ENCODE measurements at regions not wholly inside any gene's neighbourhood (a gene's known extent, or its start where the extent isn't known, plus 50 kb on each side); places are given as distances from the start of the nearest gene placed in this dataset.

DNA sequence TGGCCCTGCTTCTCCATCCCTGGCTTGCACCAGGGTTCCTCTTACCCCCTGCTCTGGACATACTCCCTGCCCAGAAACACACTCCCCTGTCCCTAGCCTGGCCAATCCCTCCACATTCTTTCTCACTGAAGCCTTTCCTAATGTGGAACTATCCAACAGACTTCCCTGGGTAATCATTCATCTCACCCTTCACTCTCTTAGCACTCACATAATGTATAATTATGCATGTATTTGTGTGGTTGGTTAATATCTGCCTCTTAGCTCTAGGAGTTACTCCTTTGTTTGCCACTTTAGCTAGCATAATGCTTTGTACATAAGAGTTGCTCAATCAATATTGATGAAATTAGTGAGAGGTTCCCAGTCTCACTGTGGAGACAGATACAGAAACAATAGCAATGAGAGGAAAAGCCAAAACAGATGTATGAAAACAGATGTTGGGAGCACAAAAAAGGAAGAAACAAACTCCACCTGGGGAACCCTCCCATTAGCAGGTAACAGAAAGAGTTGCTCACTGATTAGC, 76.9 kb upstream of the WARS2 start:
- Histone ChIP-seq H3K27me3 (ENCODE audit: insufficient read depth, low read depth) (no peaks in the 10 kb centered on the region), H2AFZ (no peak overlapping the region), H3K27ac (no peak overlapping the region), H3K4me3 (no peak overlapping the region), H3K9me2 (ENCODE audit: insufficient read depth) (no peaks in the 10 kb centered on the region), H3K9me3 (ENCODE audit: insufficient read depth, low read depth) (no peaks in the 10 kb centered on the region), H4K20me1 (ENCODE audit: insufficient read depth) (no peaks in the 10 kb centered on the region), H3K4me1 (replicated peaks; ENCODE audit: insufficient read depth) (no peaks in the 10 kb centered on the region), H3K36me3 (ENCODE audit: low read depth) (no peaks in the 10 kb centered on the region), H3K79me2 (ENCODE audit: low read depth) (no peaks in the 10 kb centered on the region), H3F3A (ENCODE audit: insufficient read depth, low read depth) (no peaks in the 10 kb centered on the region), H3K4me2 (no peak overlapping the region)
- no TSS peak for BruUV-seq (replicated peaks)
- TF ChIP-seq, protein P1, sequence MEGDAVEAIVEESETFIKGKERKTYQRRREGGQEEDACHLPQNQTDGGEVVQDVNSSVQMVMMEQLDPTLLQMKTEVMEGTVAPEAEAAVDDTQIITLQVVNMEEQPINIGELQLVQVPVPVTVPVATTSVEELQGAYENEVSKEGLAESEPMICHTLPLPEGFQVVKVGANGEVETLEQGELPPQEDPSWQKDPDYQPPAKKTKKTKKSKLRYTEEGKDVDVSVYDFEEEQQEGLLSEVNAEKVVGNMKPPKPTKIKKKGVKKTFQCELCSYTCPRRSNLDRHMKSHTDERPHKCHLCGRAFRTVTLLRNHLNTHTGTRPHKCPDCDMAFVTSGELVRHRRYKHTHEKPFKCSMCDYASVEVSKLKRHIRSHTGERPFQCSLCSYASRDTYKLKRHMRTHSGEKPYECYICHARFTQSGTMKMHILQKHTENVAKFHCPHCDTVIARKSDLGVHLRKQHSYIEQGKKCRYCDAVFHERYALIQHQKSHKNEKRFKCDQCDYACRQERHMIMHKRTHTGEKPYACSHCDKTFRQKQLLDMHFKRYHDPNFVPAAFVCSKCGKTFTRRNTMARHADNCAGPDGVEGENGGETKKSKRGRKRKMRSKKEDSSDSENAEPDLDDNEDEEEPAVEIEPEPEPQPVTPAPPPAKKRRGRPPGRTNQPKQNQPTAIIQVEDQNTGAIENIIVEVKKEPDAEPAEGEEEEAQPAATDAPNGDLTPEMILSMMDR (conservative IDR thresholded peaks at IDR 0.05): no peak
- TF ChIP-seq EZH2 (IDR thresholded peaks at IDR 0.05; ENCODE audit: low read depth): no peak
- CTCF ChIA-PET: no interaction called here
- POLR2A ChIA-PET (ENCODE audit: unreplicated experiment): no interaction called here
- intact Hi-C loops (cut with micrococcal nuclease; ENCODE audit: unreplicated experiment): no loop called here
- DNase-seq: no peak

DNA sequence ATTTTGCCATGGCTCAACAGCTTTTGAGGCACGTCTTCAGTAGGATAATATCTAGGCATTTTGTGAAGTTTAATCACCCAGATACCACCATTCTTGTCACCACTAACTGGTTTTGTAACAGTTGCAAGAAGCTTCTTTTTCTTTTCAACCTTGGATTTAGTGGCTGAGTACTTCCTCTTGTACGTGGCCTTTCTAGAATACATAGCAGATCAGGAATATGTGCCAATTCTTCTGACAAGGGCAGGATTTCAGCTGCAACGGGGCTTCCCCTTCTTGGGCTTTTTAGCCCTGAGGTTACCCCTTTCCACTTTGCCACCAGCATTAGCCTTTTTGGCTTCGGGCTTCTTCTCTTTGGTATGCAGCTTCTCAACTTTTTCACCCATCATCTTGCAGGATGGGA, 79.3 kb upstream of the WARS2 start:
- ChIA-PET POLR2A (ENCODE audit: unreplicated experiment) (no interaction called here), CTCF (no interaction called here)
- intact Hi-C loops (cut with micrococcal nuclease; ENCODE audit: unreplicated experiment): no loop called here
- H2AFZ ChIP-seq: no peak overlapping the region
- H3K27me3 ChIP-seq (ENCODE audit: insufficient read depth, low read depth): no peaks in the 10 kb centered on the region
- no peaks in the 10 kb centered on the region for H3F3A ChIP-seq (ENCODE audit: insufficient read depth, low read depth)
- no peak overlapping the region for H3K27ac ChIP-seq
- H3K9me2 ChIP-seq (ENCODE audit: insufficient read depth): no peaks in the 10 kb centered on the region
- no peaks in the 10 kb centered on the region for H3K36me3 ChIP-seq (ENCODE audit: low read depth)
- DNase-seq: no peak
- no peaks in the 10 kb centered on the region for H3K4me1 ChIP-seq (replicated peaks; ENCODE audit: insufficient read depth)
- no peak overlapping the region for H3K4me3 ChIP-seq
- H3K4me2 ChIP-seq: no peak overlapping the region
- BruUV-seq (replicated peaks): no TSS peak
- H4K20me1 ChIP-seq (ENCODE audit: insufficient read depth): no peaks in the 10 kb centered on the region
- no peaks in the 10 kb centered on the region for H3K9me3 ChIP-seq (ENCODE audit: insufficient read depth, low read depth)
- H3K79me2 ChIP-seq (ENCODE audit: low read depth): no peaks in the 10 kb centered on the region
- no peak for TF ChIP-seq EZH2 (IDR thresholded peaks at IDR 0.05; ENCODE audit: low read depth)
- TF ChIP-seq, protein P1 (conservative IDR thresholded peaks at IDR 0.05): no peak

DNA sequence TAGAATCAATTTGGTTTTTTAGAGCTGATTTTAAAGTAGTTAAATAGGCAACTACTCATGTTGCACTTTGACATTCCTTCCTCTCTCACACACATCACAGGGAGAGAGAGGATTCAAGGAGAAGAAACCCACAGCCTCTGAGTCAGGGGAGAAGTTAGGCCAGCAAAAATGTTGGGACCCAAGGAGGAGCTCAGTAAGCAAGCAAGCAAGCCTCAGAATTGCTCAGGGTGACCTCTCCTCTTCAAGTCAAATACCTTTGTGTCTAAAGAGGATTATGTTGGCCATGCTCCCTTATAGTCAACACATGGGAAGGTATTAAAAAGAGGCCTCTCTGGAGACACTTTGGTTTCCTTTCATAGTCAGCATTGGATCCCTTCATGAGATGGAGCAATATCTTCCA, 80.5 kb upstream of the WARS2 start:
- no peak overlapping the region for H3K4me3 ChIP-seq
- no peak for DNase-seq
- intact Hi-C loops (cut with micrococcal nuclease; ENCODE audit: unreplicated experiment): no loop called here
- H3K27me3 ChIP-seq (ENCODE audit: insufficient read depth, low read depth): no peaks in the 10 kb centered on the region
- no peak overlapping the region for H2AFZ ChIP-seq
- BruUV-seq (replicated peaks): no TSS peak
- no peaks in the 10 kb centered on the region for H4K20me1 ChIP-seq (ENCODE audit: insufficient read depth)
- H3K79me2 ChIP-seq (ENCODE audit: low read depth): no peaks in the 10 kb centered on the region
- POLR2A ChIA-PET (ENCODE audit: unreplicated experiment): no interaction called here
- no peaks in the 10 kb centered on the region for H3K36me3 ChIP-seq (ENCODE audit: low read depth)
- no peaks in the 10 kb centered on the region for H3K9me3 ChIP-seq (ENCODE audit: insufficient read depth, low read depth)
- H3K4me1 ChIP-seq (replicated peaks; ENCODE audit: insufficient read depth): no peaks in the 10 kb centered on the region
- H3F3A ChIP-seq (ENCODE audit: insufficient read depth, low read depth): no peaks in the 10 kb centered on the region
- H3K27ac ChIP-seq: no peak overlapping the region
- TF ChIP-seq EZH2 (IDR thresholded peaks at IDR 0.05; ENCODE audit: low read depth): no peak
- TF ChIP-seq, protein P1 (conservative IDR thresholded peaks at IDR 0.05): no peak
- CTCF ChIA-PET: no interaction called here
- no peaks in the 10 kb centered on the region for H3K9me2 ChIP-seq (ENCODE audit: insufficient read depth)
- no peak overlapping the region for H3K4me2 ChIP-seq

Data from PC-9 (cell line).